ENCODE measurements at regions not wholly inside any gene's neighbourhood (a gene's known extent, or its start where the extent isn't known, plus 50 kb on each side); places are given as distances from the start of the nearest gene placed in this dataset.
A peak's percentile ranks its signal among the peaks of the same experiment; 100 is the strongest.
"Not testable (repeated sequence)": the region's sequence is repeated elsewhere in the genome, so short reads cannot be mapped to it uniquely, and the experiment has no call there.

DNA sequence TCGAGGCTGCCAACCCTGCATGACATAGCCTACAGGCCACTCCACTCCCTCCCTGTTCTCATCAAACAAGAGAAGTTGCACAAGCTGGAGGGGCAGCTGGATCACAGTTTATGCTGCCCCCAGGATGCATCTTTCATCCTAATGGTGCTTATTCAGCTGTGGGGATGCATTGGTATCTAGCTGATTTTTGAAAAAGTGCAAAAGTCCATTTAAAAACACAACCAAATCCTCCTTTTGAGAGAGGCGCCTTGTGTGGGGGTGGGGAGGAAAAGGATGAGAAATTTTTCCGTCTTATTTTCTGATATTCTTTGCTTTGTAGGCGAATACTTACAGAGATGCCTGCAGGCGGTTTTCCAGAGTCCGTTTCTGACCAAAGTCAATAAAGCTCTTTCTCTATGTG is 276.4 kb upstream of the BOD1L1 start:
- DNase-seq, result no peak

DNA sequence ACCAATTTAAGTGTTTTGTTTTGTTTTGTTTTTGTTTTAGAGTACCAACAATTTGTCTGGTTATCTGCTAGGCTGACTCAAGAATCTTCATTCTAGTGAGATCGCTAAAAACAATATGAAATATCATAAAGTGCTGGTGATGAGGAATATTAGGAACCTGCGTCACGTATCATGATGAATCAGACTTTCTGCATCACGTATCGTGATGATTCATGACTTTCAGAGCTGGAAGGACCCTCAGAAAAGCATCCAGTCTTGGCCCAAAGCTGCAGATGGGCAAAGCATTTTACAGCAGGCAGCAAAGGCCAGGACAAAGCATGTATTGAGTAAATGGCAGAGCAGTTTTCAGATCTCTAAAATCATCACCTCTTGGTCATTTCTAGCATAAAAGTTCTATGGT is 278.0 kb upstream of the BOD1L1 start:
- no peak for DNase-seq

DNA sequence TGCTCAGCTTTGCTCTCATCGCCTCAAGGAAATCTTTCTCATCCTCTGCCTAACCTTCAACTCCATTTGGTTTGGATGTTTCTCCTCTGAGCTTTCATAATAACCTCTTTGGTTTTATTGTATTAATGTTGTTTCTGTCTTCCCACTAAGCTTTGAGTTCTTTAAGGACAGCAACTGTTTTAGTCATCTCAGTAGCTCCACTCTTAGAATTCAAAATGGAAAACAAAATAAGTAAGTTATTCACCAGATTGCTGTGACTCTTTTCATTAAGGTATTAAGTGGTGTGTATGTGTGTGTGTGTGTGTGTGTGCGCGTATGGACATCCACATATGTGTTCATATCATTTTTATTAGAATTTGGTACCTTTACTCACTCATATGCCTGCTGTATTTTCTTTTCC is 279.2 kb upstream of the BOD1L1 start:
- DNase-seq, result no peak

DNA sequence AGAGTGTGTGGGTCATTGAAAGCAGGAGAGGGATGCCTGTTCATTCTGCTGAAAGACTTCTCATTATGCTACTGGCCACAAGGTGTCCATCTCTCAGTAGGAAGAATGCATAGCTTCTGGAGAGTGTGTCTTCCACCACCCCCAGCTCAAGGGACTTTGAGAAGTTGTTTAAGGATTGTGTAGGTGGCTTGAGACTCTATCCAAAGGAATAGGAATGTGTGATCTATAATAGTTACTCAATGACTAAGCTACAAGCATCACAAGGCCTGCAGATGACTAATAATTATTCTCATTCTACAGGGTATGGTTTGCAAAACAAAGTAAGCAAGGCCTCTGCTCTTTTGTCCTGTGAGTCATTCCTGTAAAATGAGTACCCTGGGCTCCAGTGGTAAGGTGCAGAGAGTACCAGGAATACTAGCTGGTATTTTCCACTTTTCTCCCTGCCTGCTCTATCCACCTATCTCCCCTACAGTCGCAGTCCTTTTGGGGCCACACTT is 279.8 kb upstream of the BOD1L1 start:
- DNase-seq, result no peak

DNA sequence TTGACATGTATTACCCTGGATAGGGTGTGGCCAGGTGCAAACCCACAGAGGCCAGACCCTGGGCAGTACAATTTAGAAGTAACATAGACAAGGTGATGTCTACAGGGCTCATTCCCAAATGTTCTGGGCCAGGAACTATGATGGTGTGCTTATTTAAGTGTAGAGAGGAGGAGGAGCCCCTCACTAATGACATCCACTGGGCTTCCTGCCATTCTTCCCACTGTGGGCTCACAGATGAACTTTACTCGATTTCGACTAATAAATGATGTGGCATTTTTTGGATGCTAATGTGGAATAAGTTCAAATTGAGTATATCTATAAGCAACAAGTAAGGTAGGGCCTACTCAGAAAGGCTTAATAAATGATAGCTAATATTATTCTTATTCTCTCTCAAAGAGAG is 280.9 kb upstream of the BOD1L1 start:
- DNase-seq, result no peak

DNA sequence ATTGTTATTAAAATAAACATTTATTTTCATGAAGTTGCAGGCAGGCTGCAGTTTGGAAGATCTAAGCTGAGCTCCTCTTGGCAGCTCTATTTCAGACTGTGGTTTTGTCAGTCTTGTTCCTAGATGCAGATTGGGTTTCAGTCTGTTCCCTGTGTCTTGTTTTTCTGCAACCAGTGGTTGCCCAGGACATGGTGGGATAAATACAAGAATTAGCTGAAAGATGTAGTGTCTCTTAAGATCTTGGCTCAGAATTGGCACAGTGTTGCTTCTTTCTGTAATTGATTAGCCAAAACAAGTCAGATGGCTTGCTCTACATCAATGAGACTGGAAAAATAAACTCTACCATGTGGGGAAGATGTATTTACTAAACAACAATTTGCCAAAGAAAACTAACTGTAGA is 283.0 kb upstream of the BOD1L1 start:
- DNase-seq, result no peak

DNA sequence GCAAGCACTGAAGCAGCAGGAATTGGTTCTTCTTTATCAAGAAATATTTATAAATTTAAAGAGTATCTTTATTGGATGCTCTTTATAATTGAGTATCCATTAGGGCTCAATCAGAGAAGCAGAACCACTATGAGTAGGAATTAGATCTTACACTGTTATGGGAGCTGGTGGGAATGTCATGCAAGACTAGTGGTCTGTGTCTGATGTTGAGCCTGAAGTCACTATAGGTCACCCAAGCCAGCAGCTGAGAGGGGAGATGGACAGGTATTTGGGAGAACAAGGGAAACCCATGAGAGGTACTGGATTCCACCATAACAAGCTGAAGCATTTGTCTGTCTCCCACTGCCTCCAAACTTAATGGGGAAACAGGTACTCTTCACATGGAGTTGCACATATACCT is 283.7 kb upstream of the BOD1L1 start:
- DNase-seq, result no peak

DNA sequence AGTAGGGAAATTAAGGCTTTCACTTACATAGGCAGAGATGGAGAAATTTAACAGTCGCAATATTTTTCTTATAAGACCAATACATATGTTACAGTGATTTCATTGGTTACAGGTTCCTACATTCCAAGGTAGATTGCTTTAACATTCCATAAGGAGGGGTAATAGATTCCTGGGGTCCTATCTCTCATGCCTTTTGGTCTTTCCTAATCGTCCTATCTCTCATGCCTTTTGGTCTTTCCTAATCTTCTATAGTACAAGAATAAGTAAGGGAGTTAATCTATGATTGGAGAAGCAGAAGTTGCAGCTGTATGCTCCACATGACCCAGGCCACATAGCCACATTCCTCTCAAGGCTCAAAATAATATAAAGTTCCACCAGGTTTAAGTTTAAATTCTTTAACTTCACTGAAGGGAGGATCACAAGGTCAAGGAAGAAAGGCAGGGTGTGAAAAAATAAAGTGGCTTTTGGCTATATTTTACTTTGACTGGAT is 285.0 kb upstream of the BOD1L1 start:
- no peak for DNase-seq

DNA sequence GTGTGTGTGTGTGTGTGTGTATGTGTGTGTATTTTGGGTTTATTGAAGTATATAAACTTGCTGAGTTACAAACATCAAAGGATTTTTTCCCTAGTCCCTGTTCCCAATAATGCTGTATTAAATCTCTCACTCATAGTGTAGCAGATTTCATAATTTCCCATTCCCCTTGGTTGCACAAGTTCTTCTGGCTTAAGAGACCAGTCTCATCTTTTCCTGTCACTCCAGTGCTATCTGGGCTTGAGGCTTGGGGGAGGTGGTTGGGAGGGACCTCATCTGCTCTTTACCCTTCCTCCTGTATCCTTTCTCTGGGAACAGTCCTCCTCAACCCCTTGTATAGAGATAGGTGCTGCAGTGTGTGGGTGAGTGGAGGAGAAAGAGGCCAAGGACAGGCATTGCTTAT is 285.4 kb upstream of the BOD1L1 start:
- DNase-seq, result no peak

DNA sequence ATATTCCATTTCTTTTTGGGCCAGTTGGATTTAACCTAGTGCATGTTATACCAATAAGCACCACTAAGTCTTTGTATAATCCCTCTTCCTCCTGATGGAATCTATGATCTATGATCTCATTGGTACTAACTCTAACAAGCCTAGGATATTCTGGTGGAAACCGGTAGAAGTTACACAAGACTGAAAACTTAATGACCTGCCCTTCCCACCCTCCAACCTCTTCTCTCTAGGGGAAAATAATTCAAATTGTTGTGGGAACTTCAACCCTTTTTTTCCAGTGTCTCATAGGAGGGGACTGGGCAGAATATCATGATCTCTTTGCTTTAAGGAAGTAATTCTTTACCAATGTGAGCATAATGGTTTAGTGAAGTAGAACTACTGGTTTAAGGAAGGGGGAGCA is 289.5 kb upstream of the BOD1L1 start:
- DNase-seq, result no peak

DNA sequence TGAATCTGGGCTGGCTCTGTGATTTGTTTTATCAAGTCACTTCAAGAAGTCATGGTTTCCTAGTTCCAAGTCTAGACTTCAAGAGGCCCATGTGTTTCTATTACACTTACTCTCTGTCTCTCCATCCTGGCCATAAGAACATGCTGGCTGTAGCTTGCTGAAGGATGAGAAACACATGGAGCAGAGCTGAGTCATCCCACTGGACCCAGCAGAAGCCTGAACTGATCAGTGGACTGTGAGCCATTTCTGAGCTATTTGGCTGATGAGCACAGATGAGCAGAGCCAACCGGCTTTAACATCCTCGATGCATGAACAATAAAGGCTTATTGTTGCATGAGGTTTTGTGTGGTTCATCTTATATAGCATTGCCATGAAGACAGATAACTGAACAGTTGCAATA is 290.6 kb upstream of the BOD1L1 start:
- DNase-seq, result peak; percentile 50

DNA sequence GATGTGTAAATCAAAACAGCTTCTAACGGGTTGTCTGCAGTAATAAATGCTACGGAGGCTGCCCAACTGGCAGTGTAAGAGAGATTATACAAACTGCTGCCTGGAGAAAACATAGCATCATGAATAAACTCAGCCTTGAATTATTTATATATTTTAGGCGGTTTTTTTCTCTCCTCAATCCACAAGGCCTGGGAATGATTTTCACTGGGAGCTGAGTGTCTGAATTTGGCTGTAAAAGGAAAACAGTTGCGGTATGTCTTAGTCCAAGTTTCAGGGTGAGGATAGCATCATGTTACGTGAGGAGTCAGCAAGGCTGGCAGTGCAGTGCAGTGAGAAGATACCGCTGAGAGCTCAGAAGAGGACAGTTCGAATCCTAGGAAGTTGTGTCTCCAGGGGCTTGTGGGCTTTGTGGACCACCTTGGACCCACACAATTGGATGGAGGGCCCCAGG is 291.5 kb upstream of the BOD1L1 start:
- DNase-seq, result peak; percentile 60

DNA sequence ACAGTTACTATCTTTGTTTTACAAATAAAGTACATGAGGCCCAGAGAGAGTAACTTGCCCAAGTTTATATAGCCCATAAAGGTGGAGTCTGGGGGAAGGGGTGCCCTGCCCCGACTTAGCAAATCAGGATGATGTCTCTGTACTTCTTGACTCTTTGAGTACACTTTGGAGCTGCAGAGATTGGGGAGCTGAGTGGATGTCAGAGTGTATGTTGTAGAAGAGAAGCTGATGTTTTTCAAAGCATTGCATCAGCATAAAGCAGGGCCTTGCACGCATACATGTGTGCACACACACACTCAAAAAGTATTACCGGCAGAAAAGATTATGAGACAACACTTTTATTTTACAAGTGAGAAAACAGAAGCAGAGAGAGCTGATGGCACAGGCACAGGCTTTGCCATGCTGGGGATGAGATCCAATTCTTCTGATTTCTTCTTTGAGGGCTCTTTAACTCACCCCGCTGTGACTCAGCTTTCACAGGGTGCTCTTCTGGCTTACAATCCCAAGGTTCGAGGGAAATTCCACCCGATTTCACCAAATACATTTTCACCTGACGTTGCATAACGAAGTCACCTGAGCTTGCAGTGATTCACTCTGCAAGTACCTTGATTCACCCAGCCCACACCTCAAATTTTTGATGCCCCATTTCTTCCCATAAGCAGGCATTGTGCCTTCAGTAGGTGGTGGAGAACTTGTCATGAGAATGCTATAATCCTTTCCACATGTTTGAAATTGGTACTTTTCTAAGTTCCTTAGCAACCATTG is 292.8 kb upstream of the BOD1L1 start:
- no peak for DNase-seq

DNA sequence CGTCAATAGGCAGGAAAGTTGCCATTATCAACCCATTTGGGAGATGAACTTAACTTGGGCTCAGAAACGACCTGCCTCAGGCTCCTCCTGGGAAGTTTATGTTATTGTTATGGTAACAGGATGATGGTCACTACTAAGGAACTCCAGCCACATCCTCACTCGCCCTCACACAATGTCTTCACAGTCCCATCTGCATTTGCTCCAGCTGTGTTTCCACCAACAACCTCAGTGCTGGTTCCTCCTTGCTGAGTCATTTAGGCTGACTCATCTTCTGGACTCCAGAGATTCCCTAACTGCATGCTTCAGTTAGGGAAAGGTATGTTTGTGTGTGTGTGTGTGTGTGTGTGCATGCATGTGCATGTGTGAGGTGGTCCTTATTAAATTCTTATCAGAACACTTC is 293.4 kb upstream of the BOD1L1 start:
- peak; percentile 49 for DNase-seq

DNA sequence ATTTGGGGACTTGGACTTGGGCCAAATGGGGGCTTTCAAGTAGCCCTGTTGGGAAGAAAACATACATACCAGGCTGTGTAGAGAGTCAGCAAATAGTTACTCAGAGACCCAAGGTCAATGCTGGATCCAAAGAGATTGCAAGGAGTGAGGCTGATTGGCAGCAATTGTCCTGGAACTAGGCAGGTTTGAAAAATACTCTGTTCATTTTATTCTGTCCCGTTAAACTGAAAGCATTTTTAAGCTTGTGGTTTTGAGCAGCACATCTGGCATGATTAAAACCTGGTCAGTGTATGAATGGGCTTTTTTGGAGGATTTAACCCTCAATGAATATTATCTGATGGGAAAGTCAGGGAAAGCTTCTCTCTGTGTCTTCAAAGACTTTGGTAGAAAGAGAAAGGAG is 294.3 kb upstream of the BOD1L1 start:
- no peak for DNase-seq

DNA sequence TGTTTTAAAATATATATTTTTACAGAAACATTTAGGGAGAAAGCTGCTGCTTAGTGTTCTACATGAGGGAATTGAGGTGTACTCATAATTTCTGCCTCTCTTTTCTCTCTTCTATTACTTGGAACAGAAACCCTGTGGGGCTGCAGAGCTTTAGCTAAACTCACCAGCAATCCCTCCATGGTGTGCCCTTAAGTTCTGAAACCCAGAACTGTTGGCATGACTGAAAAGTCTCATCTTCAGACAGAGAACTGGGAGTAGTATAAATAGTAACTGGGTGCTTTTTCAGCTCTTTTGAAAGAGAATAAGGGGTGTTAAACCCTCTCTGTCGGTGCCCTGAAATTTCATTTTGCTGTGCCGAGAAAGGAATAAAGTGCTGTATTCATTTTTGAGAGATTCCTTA is 294.9 kb upstream of the BOD1L1 start:
- no peak for DNase-seq

DNA sequence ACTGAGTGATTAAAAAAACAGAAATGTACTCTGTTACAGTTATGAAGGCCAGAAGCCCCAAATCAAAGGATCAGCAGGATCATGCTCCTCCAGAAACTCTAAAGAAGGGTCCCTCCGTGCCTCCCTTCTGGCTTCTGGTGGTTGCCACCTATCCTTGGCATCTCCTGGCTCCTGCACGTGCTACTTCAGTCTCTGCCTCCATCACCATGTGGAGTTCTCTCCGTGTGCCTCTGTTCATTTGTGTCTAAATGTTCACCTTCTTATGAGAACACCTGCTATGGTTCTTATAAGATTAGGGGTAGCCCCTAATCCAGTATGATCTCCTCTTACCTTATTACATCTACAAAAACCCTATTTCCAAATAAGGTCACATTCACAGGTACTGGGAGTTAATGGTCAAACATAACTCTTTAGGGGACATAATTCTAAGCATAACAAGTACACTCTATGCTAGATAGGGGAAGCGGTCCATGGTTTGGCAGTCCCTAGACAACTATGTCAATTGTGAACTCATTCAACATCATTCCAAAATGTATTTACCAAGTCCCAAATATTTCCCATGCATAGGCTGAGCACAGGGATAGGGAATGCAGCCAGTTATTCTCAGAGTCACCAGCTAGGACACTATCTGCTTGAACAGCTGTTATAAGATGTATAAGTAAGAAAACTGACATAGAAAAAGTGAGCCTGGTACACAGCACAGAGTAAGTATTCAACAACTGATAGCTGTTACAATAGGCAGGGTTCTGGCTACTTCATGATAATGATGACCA is 295.5 kb upstream of the BOD1L1 start:
- DNase-seq, result no peak

DNA sequence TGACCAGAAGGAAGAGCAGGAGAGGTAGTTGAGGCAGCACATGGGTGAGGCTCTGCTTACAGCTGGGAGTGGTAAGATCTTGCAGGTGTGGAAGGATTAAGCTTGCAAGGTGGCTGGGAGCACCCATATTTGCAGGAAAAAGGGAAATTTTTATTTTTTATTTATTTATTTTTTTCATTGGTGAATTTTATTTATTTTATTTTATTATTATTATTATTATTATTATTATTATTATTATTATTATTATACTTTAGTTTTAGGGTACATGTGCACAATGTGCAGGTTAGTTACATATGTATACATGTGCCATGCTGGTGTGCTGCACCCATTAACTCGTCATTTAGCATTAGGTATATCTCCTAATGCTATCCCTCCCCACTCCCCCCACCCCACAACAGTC is 297.4 kb upstream of the BOD1L1 start:
- DNase-seq, result not testable (repeated sequence)

DNA sequence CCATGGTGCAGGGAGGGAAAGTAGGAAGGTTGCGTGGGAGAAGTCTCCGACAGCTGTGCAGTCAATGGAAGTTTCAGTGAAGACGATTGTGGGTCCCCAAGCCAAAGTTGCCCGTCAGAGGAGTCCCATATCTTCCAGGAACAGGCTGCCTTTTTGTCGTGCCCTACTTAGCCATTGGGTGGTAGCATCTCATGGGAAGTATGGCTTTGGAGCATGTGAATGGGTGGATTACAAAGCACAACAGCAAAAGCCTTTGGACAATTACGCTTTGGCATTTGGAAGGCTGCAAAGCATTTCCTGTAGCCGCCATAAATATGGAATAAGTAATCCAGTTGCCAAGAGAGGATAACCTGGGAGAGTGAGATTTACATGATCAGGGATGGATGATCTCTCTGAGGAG is 300.7 kb upstream of the BOD1L1 start:
- no peak for DNase-seq

DNA sequence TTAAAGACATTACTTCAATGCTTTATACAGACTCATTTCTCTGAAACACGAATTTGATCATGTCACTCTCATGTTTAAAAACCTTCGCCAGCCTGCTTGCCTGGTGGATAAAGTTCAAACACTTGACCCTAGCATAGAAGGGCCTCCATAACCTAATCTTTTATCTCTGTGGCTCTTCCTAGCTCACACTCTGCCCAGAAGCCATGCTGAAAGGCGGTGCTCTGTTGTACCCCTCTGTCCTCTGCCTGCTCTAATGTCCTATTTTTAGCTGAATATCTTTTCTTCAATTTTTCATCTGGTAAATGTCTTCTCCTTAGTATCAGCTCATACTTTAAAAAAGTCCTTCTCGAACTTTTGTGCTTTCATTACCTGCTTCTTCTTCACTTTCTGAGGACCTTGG is 302.6 kb upstream of the BOD1L1 start:
- DNase-seq, result no peak

DNA sequence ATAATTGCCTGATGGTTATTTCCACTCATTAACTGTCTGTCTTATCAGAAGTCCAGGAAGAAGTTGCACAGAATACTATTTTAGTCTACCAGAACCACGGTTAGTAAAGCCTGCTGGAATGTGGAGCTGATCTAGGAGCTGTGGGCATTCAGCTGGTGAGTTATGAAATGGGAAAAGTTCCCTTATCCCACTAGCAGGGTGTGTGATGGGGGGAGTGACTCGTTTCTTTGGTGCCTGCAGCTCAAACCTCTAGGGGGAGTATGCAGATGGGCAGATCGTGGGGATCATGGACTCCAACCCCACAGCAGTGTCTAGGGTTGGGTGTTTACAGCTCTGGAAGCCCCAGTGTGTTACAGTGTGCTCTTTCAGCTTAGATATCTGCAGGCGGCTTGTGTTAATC is 305.7 kb upstream of the BOD1L1 start:
- DNase-seq, result no peak

DNA sequence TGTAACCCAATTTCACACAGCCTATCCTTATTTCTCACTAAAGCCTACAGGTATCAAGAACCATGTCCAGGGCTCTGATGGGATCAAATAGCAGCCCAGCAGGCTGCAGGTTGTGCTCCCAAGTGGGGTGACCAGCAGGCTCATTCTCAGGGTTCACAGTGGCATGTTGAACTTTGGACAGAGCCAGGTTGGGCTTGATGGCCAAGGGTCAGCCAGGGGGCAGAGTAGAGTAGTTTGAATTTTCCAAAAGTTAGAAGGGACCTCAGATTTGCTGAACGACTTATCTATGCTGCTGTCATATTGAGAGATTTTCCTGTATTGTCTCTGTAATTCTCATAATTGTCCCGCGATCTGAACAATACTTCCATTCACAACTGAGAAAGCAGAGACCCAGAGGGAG is 310.8 kb upstream of the BOD1L1 start:
- DNase-seq, result no peak

DNA sequence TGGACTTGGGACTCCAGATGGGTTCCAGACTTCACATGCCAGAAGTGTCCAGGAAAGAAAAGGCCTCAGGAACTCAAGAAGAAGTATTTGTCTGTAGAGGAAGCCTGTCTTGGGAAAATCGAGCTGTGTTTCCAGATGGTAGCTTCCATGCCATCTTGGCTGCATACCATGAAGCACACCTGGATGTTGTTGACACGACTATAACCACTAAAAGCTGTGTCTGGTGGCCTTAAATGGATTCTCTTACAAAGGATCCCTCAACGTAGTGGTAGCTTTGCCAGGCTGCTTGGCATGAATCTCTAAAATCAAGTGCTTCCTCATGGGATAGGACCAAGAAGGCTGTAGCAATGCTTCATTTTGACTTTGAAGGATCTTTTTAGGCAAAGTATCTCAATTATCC is 313.4 kb upstream of the BOD1L1 start:
- no peak for DNase-seq

DNA sequence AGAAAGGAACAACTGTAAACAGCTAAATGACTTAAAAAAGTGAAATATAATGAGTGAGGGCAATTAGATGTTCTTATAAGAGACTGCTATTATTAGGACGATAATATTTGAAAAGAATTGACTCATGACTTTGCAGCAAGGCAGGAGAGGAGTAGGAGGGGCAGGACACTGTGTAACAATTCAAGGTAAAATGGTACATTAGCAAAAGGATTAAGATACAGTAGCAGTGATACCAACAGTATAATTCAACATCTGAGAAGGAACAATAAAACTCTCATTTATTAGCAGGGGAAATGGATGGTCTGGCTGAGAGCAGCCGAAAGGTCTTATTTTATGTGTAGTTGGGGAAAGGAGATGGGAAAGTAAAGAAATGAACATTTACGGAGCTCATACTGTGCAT is 315.5 kb upstream of the BOD1L1 start:
- no peak for DNase-seq

All from left hindlimb (tissue), 1 donor.